ENCODE measurements at regions not wholly inside any gene's neighbourhood (a gene's known extent, or its start where the extent isn't known, plus 50 kb on each side); places are given as distances from the start of the nearest gene placed in this dataset.
"Not testable (repeated sequence)": the region's sequence is repeated elsewhere in the genome, so short reads cannot be mapped to it uniquely, and the experiment has no call there.

DNA sequence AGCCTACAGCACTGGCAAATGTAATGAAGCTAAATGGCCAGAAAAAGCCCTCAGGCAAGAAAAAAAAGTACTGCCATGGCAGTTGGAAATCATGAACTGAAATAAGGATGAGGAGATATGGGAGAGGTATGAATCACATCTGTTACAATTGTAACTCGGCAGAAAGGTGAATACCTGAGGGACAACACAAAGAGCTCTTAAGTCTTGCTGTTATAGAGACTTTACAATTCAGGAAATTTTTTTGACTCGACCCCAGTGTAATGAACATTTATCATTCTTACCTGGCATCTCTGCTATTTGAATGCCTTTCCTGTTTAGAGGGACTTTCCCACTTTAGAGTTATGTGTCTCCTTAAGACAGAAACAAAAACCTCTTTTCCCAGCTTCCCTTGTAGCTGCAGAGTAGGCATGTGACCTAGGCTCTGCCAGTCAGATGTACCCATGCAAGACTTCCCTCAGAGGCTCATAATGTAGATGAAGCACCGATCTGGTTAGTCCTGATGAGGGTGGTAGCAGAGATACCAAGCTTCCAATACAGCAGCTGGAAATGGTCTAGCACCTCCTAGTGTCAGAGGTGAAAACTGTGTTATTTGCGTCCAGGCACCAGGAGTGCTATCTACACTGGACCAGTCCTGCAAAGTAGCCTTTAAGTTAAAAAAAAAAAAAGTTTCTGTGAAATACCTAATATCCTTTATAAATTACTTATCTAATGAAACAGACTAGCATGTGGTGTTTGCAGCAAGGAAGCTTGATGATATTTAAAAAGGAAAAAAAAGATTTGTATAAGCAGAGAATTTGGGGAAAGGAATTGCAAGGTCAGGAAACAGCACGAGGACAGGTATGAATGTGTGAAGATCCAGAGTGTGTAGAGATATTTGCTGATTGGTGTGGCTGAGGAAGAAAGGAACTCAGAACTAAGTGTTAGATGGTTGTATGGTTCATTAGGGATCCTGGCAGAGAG lies 146.9 kb upstream of the SLC1A3 start:
- H3K4me3 ChIP-seq, result no peak overlapping the region
- no peak for TF ChIP-seq EP300 (IDR thresholded peaks at IDR 0.05)
- no peak for TF ChIP-seq POLR2AphosphoS5 (IDR thresholded peaks at IDR 0.05)
- TF ChIP-seq, protein P1, sequence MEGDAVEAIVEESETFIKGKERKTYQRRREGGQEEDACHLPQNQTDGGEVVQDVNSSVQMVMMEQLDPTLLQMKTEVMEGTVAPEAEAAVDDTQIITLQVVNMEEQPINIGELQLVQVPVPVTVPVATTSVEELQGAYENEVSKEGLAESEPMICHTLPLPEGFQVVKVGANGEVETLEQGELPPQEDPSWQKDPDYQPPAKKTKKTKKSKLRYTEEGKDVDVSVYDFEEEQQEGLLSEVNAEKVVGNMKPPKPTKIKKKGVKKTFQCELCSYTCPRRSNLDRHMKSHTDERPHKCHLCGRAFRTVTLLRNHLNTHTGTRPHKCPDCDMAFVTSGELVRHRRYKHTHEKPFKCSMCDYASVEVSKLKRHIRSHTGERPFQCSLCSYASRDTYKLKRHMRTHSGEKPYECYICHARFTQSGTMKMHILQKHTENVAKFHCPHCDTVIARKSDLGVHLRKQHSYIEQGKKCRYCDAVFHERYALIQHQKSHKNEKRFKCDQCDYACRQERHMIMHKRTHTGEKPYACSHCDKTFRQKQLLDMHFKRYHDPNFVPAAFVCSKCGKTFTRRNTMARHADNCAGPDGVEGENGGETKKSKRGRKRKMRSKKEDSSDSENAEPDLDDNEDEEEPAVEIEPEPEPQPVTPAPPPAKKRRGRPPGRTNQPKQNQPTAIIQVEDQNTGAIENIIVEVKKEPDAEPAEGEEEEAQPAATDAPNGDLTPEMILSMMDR (IDR thresholded peaks at IDR 0.05), result no peak
- TF ChIP-seq POLR2A (IDR thresholded peaks at IDR 0.05), result no peak
- WGBS, 5 donors, result 51 to 62% (median 59%) methylated on average over 5 of the region's 5 CpGs
- no peak for DNase-seq
- H3K9me3 ChIP-seq, result no peaks in the 10 kb centered on the region
- no peaks in the 10 kb centered on the region for H3K27me3 ChIP-seq
- no peaks in the 10 kb centered on the region for H3K4me1 ChIP-seq
- intact Hi-C loops (cut with DNase I; ENCODE audit: low total_unique reads), result no loop called here
- H3K27ac ChIP-seq, result no peak overlapping the region
- H3K36me3 ChIP-seq, result no peaks in the 10 kb centered on the region

DNA sequence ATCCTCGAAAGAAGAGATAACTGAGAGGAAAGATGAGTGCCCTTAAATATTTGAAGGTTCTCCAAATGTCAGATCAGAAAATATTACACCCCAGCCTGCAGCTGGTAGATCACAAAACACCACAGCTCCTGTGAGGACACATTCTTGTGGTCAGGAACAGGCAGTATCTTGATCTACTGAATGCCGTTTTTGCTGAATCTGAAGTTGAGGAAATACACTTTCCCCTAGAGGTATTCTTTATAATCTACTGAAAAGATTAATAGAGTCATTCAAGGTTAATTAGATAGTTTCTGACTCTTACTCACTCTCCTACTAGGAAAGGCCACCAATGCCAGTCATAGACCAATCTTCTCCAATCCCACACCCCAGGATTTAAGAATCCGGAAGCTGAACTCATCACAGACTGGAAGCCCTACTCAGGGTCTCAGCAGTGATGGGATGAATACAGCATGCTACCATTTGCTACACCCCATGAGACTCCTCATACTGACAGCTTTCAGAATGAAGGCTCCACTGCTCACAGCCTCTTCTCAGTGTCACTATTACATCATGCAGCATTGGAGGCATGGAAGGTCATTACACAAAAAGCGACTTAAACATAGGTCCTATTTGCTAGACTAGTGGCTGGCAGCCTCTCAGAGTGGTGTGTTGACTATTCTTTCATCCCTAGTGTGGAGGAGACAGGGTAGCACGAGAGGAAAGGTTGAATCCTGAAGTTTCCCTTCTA lies 143.9 kb upstream of the SLC1A3 start:
- intact Hi-C loops (cut with DNase I; ENCODE audit: low total_unique reads), result no loop called here
- H3K4me3 ChIP-seq, result no peak overlapping the region
- no peaks in the 10 kb centered on the region for H3K36me3 ChIP-seq
- TF ChIP-seq POLR2A (IDR thresholded peaks at IDR 0.05) (no peak), POLR2AphosphoS5 (IDR thresholded peaks at IDR 0.05) (no peak), EP300 (IDR thresholded peaks at IDR 0.05) (no peak)
- TF ChIP-seq, protein P1 (IDR thresholded peaks at IDR 0.05), result no peak
- no peaks in the 10 kb centered on the region for H3K27me3 ChIP-seq
- H3K4me1 ChIP-seq, result no peaks in the 10 kb centered on the region
- no peaks in the 10 kb centered on the region for H3K9me3 ChIP-seq
- no peak overlapping the region for H3K27ac ChIP-seq
- WGBS, 5 donors, result 59 to 75% (median 71%) methylated on average over 5 of the region's 5 CpGs
- DNase-seq, result no peak

DNA sequence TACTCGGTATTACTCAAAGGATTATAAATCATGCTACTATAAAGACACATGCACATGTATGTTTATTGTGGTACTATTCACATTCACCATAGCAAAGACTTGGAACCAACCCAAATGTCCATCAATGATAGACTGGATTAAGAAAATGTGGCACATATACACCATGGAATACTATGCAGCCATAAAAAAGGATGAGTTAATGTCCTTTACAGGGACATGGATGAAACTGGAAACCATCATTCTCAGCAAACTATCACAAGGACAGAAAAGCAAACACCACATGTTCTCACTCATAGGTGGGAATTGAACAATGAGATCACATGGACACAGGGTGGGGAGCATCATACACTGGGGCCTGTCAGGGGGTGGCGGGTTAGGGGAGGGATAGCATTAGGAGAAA lies 130.5 kb upstream of the SLC1A3 start:
- WGBS, 5 donors, result 89 to 98% (median 95%) methylated on average over 2 of the region's 2 CpGs
- H3K4me1 ChIP-seq; H3K36me3 ChIP-seq; H3K9me3 ChIP-seq; H3K27ac ChIP-seq; DNase-seq; H3K27me3 ChIP-seq; H3K4me3 ChIP-seq; intact Hi-C loops (cut with DNase I; ENCODE audit: low total_unique reads): not testable (repeated sequence)

DNA sequence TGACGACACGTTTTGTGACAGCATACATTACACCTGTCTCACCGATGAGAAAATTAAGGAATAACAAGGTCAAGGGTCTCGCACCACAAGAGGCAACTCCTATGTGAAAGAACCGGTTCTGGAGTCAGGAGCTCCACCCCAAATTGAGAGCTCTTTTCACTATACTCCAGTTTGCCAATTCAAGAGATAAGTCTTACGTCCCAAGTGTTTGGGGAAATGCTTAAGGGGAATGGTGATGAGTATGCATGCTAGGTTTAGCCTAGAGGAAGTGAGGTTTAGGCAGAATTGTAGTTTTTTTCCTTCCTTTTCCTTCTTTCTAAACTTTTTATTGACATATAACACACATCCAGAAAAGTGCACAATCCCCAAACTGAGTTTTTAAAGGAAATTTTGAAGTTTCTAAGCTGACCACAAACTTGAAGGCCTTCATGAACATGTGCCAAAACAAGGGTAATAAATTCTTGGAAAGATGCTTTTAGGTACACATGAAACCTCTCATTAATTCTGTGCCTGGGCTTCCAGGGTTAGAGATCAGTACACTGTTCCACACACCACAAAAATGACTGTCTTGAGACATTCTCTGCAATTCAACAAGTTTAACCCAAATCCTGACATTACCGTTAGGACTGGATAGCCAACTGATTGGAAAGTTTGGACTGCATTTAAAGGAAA lies 127.6 kb upstream of the SLC1A3 start:
- intact Hi-C loops (cut with DNase I; ENCODE audit: low total_unique reads), result no loop called here
- TF ChIP-seq EP300 (IDR thresholded peaks at IDR 0.05) (no peak), POLR2A (IDR thresholded peaks at IDR 0.05) (no peak), POLR2AphosphoS5 (IDR thresholded peaks at IDR 0.05) (no peak)
- TF ChIP-seq, protein P1 (IDR thresholded peaks at IDR 0.05), result no peak
- DNase-seq, result no peak
- 69 to 79% (median 72%) methylated on average over 7 of the region's 7 CpGs for WGBS, 5 donors
- H3K9me3 ChIP-seq, result no peaks in the 10 kb centered on the region
- no peaks in the 10 kb centered on the region for H3K27me3 ChIP-seq
- no peak overlapping the region for H3K27ac ChIP-seq
- no peak overlapping the region for H3K4me3 ChIP-seq
- no peaks in the 10 kb centered on the region for H3K4me1 ChIP-seq
- no peaks in the 10 kb centered on the region for H3K36me3 ChIP-seq

Measured in stomach (tissue), 8 donors.